HepG2 (cell line): ENCODE measurements at regions not wholly inside any gene's neighbourhood (a gene's known extent, or its start where the extent isn't known, plus 50 kb on each side); places are given as distances from the start of the nearest gene placed in this dataset.

Experiments used
- ARNTL ChIP-seq: sonication (generic); formaldehyde crosslinking; IDR thresholded peaks from 2 replicates; pipeline ENCODE4 v1.4.0; 2020; ENCODE audit warnings: mild to moderate bottlenecking, missing genetic modification reagents
- BCL6 ChIP-seq: IDR thresholded peaks from 2 replicates; pipeline ENCODE4 v1.6.1; 2016; ENCODE audit warnings: missing genetic modification reagents, missing compliant biosample characterization
- DR1 ChIP-seq: sonication (generic); formaldehyde crosslinking; IDR thresholded peaks from 2 replicates; pipeline ENCODE4 v1.8.0; 2021; ENCODE audit warnings: mild to moderate bottlenecking, missing genetic modification reagents, inconsistent platforms
- HDAC2 ChIP-seq: sonication (generic); formaldehyde crosslinking; IDR thresholded peaks from 2 replicates; pipeline ENCODE4 v1.4.0; 2020; ENCODE audit warnings: missing genetic modification reagents
- JUN ChIP-seq: sonication (generic); formaldehyde crosslinking; IDR thresholded peaks from 2 replicates; pipeline ENCODE4 v1.4.0; 2020; ENCODE audit warnings: mild to moderate bottlenecking, missing genetic modification reagents
- KDM6A ChIP-seq: IDR thresholded peaks from 2 replicates; pipeline ENCODE4 v1.6.1; 2016; ENCODE audit warnings: low read depth
- MTA1 ChIP-seq: sonication (generic); formaldehyde crosslinking; IDR thresholded peaks from 2 replicates; pipeline ENCODE4 v1.4.0; 2020; ENCODE audit warnings: missing genetic modification reagents, mild to moderate bottlenecking, borderline replicate concordance
- NFE2 ChIP-seq: sonication (generic); formaldehyde crosslinking; IDR thresholded peaks from 2 replicates; pipeline ENCODE4 v1.4.0; 2020; ENCODE audit warnings: missing genetic modification reagents
- PAWR ChIP-seq: sonication (generic); formaldehyde crosslinking; IDR thresholded peaks from 2 replicates; pipeline ENCODE4 v1.4.0; 2020; ENCODE audit warnings: missing genetic modification reagents, mild to moderate bottlenecking, borderline replicate concordance
- RXRB ChIP-seq: IDR thresholded peaks from 2 replicates; pipeline ENCODE4 v1.6.1; 2016; ENCODE audit warnings: borderline replicate concordance, missing genetic modification reagents, missing compliant biosample characterization
- SMAD3 ChIP-seq: sonication (generic); formaldehyde crosslinking; IDR thresholded peaks from 2 replicates; pipeline ENCODE4 v1.4.0; 2020; ENCODE audit warnings: missing genetic modification reagents
- STAG1 ChIP-seq: sonication (generic); formaldehyde crosslinking; IDR thresholded peaks from 2 replicates; pipeline ENCODE4 v1.4.0; 2020; ENCODE audit warnings: missing genetic modification reagents
- ZNF292 ChIP-seq: sonication (generic); formaldehyde crosslinking; IDR thresholded peaks from 2 replicates; pipeline ENCODE4 v1.8.1; 2022; ENCODE audit warnings: mild to moderate bottlenecking, low read depth, missing genetic modification reagents, borderline replicate concordance
- TF ChIP-seq, protein P1 (sequence below): sonication (generic); formaldehyde crosslinking; IDR thresholded peaks from 2 replicates; pipeline ENCODE4 v1.9.0; 2022; ENCODE audit warnings: low read depth, missing genetic modification reagents
- TF ChIP-seq, protein P2 (sequence below): sonication (generic); formaldehyde crosslinking; IDR thresholded peaks from 2 replicates; pipeline ENCODE4 v1.4.0; 2020; ENCODE audit warnings: mild to moderate bottlenecking, missing genetic modification reagents, borderline replicate concordance
- TF ChIP-seq, protein P3 (sequence below): sonication (generic); formaldehyde crosslinking; IDR thresholded peaks from 2 replicates; pipeline ENCODE4 v1.8.0; 2022; ENCODE audit warnings: low read depth, missing genetic modification reagents
- TF ChIP-seq, protein P4 (sequence below): sonication (generic); formaldehyde crosslinking; IDR thresholded peaks from 2 replicates; pipeline ENCODE4 v1.8.1; 2023; ENCODE audit warnings: mild to moderate bottlenecking, moderate library complexity, missing genetic modification reagents

DNA sequence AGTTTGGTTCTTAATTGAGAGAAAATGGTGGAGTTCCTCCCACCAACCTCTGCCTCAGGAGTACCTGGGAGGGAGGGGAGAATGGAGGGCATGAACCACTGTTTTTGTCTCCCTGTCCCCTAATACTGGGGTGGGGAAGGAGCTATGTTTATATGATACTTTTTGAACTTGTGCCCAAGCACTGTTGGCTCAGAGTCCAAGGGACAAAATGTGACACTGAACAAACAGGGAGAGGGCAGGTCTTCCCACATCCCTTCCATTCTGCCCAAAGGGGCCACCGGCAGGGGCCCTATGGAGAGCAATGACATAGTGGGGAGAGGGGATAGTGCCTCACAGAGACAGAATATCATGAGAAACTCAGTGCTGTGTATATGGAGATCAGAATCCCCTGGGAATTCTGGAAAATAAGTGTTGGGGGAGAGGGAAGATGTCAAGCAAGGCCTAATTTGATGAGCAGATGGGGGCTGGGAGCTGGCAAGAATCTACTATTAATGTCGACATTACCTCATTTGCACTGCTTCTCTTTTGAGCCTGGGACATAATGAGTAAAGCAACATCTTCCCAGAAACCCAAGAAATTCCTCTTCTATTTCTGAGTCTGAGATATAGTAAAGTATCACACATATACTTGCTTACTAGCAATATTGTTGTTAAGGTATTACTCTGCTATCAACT is 180.6 kb downstream of the CYP26A1 start (continued):
- TF ChIP-seq BCL6: peak; percentile 54; the same call in 1 of the 2 replicates
- 0 out of 2 replicates have a peak, but pooled peaks have one; percentile 21 for TF ChIP-seq MTA1
- peak; percentile 95 for TF ChIP-seq KDM6A (CRISPR knock-in tag)
- TF ChIP-seq SMAD3: peak; percentile 61; the same call in 1 of the 2 replicates
- TF ChIP-seq NFE2 (CRISPR knock-in tag): no peak
- TF ChIP-seq DR1 (CRISPR knock-in tag): no peak
- TF ChIP-seq HDAC2 (CRISPR knock-in tag): peak; percentile 67; the same call in 1 of the 2 replicates
- TF ChIP-seq, protein P1, sequence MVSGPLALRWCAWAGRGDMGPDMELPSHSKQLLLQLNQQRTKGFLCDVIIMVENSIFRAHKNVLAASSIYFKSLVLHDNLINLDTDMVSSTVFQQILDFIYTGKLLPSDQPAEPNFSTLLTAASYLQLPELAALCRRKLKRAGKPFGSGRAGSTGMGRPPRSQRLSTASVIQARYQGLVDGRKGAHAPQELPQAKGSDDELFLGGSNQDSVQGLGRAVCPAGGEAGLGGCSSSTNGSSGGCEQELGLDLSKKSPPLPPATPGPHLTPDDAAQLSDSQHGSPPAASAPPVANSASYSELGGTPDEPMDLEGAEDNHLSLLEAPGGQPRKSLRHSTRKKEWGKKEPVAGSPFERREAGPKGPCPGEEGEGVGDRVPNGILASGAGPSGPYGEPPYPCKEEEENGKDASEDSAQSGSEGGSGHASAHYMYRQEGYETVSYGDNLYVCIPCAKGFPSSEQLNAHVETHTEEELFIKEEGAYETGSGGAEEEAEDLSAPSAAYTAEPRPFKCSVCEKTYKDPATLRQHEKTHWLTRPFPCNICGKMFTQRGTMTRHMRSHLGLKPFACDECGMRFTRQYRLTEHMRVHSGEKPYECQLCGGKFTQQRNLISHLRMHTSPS (CRISPR knock-in tag): 0 out of 2 replicates have a peak, but pooled peaks have one; percentile 42
- peak; percentile 86 for TF ChIP-seq RXRB
- 0 out of 2 replicates have a peak, but pooled peaks have one; percentile 21 for TF ChIP-seq JUN (CRISPR knock-in tag)
- no peak for TF ChIP-seq PAWR
- TF ChIP-seq STAG1: no peak
- TF ChIP-seq, protein P2, sequence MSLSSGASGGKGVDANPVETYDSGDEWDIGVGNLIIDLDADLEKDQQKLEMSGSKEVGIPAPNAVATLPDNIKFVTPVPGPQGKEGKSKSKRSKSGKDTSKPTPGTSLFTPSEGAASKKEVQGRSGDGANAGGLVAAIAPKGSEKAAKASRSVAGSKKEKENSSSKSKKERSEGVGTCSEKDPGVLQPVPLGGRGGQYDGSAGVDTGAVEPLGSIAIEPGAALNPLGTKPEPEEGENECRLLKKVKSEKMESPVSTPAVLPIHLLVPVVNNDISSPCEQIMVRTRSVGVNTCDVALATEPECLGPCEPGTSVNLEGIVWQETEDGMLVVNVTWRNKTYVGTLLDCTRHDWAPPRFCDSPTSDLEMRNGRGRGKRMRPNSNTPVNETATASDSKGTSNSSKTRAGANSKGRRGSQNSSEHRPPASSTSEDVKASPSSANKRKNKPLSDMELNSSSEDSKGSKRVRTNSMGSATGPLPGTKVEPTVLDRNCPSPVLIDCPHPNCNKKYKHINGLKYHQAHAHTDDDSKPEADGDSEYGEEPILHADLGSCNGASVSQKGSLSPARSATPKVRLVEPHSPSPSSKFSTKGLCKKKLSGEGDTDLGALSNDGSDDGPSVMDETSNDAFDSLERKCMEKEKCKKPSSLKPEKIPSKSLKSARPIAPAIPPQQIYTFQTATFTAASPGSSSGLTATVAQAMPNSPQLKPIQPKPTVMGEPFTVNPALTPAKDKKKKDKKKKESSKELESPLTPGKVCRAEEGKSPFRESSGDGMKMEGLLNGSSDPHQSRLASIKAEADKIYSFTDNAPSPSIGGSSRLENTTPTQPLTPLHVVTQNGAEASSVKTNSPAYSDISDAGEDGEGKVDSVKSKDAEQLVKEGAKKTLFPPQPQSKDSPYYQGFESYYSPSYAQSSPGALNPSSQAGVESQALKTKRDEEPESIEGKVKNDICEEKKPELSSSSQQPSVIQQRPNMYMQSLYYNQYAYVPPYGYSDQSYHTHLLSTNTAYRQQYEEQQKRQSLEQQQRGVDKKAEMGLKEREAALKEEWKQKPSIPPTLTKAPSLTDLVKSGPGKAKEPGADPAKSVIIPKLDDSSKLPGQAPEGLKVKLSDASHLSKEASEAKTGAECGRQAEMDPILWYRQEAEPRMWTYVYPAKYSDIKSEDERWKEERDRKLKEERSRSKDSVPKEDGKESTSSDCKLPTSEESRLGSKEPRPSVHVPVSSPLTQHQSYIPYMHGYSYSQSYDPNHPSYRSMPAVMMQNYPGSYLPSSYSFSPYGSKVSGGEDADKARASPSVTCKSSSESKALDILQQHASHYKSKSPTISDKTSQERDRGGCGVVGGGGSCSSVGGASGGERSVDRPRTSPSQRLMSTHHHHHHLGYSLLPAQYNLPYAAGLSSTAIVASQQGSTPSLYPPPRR (CRISPR knock-in tag): peak; percentile 71; the same call in 1 of the 2 replicates
- peak; percentile 24; the same call in 1 of the 2 replicates for TF ChIP-seq ZNF292
- TF ChIP-seq, protein P3, sequence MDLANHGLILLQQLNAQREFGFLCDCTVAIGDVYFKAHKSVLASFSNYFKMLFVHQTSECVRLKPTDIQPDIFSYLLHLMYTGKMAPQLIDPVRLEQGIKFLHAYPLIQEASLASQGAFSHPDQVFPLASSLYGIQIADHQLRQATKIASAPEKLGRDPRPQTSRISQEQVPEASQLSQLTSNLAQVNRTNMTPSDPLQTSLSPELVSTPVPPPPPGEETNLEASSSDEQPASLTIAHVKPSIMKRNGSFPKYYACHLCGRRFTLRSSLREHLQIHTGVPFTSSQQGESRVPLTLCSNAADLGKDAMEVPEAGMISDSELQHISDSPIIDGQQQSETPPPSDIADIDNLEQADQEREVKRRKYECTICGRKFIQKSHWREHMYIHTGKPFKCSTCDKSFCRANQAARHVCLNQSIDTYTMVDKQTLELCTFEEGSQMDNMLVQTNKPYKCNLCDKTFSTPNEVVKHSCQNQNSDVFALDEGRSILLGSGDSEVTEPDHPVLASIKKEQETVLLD (CRISPR knock-in tag): no peak
- no peak for TF ChIP-seq ARNTL
- TF ChIP-seq, protein P4, sequence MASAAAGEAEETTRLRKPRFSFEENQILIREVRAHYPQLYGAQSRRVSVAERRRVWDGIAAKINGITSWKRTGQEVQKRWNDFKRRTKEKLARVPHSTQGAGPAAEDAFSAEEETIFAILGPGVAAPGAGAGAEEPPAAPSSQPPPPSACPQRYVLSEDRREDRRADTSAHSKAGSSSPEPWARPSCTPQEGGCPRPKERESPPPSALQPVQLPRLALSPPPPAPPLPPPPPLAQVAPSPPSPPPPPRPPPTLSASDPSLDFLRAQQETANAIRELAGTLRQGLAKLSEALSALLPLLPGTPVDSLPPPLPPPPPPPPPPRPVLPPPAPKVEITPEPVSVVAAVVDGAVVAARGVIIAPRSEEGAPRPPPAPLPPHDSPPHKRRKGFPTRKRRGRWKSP: 0 out of 2 replicates have a peak, but pooled peaks have one; percentile 40
